ENCODE measurements at regions not wholly inside any gene's neighbourhood (a gene's known extent, or its start where the extent isn't known, plus 50 kb on each side); places are given as distances from the start of the nearest gene placed in this dataset.

- H3K36me3 Mint-ChIP-seq (ENCODE audit: low read depth), result no peaks in the 10 kb centered on the region
- Histone ChIP-seq H3K27me3 (ENCODE audit: insufficient read depth) (no peaks in the 10 kb centered on the region), H4K20me1 (replicated peaks; ENCODE audit: insufficient read depth) (no peaks in the 10 kb centered on the region), H3K4me3 (no peak overlapping the region), H3K79me2 (replicated peaks; ENCODE audit: insufficient read depth) (no peaks in the 10 kb centered on the region), H3K36me3 (ENCODE audit: insufficient read depth) (no peaks in the 10 kb centered on the region), H3K4me2 (no peak overlapping the region), H2AFZ (no peak overlapping the region), H3K27ac (ENCODE audit: low read depth) (no peak overlapping the region), H3K4me1 (ENCODE audit: insufficient read depth) (peaks cover 10% of the 10 kb centered on the region), H3F3A (replicated peaks; ENCODE audit: low read depth) (no peaks in the 10 kb centered on the region), H3K9me2 (ENCODE audit: insufficient read depth) (no peaks in the 10 kb centered on the region)
- no peak overlapping the region for H3K4me3 Mint-ChIP-seq
- DNase-seq (ENCODE audit: low spot score), result no peak
- TF ChIP-seq, protein P1, sequence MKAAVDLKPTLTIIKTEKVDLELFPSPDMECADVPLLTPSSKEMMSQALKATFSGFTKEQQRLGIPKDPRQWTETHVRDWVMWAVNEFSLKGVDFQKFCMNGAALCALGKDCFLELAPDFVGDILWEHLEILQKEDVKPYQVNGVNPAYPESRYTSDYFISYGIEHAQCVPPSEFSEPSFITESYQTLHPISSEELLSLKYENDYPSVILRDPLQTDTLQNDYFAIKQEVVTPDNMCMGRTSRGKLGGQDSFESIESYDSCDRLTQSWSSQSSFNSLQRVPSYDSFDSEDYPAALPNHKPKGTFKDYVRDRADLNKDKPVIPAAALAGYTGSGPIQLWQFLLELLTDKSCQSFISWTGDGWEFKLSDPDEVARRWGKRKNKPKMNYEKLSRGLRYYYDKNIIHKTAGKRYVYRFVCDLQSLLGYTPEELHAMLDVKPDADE (IDR thresholded peaks at IDR 0.05), result no peak
- TF ChIP-seq EZH2phosphoT487 (IDR thresholded peaks at IDR 0.05; ENCODE audit: unreplicated experiment) (no peak), ZNF331 (CRISPR knock-in tag; IDR thresholded peaks at IDR 0.05; ENCODE audit: low read depth) (no peak), NANOG (IDR thresholded peaks at IDR 0.05; ENCODE audit: borderline replicate concordance) (no peak)
- TF ChIP-seq, protein P2, sequence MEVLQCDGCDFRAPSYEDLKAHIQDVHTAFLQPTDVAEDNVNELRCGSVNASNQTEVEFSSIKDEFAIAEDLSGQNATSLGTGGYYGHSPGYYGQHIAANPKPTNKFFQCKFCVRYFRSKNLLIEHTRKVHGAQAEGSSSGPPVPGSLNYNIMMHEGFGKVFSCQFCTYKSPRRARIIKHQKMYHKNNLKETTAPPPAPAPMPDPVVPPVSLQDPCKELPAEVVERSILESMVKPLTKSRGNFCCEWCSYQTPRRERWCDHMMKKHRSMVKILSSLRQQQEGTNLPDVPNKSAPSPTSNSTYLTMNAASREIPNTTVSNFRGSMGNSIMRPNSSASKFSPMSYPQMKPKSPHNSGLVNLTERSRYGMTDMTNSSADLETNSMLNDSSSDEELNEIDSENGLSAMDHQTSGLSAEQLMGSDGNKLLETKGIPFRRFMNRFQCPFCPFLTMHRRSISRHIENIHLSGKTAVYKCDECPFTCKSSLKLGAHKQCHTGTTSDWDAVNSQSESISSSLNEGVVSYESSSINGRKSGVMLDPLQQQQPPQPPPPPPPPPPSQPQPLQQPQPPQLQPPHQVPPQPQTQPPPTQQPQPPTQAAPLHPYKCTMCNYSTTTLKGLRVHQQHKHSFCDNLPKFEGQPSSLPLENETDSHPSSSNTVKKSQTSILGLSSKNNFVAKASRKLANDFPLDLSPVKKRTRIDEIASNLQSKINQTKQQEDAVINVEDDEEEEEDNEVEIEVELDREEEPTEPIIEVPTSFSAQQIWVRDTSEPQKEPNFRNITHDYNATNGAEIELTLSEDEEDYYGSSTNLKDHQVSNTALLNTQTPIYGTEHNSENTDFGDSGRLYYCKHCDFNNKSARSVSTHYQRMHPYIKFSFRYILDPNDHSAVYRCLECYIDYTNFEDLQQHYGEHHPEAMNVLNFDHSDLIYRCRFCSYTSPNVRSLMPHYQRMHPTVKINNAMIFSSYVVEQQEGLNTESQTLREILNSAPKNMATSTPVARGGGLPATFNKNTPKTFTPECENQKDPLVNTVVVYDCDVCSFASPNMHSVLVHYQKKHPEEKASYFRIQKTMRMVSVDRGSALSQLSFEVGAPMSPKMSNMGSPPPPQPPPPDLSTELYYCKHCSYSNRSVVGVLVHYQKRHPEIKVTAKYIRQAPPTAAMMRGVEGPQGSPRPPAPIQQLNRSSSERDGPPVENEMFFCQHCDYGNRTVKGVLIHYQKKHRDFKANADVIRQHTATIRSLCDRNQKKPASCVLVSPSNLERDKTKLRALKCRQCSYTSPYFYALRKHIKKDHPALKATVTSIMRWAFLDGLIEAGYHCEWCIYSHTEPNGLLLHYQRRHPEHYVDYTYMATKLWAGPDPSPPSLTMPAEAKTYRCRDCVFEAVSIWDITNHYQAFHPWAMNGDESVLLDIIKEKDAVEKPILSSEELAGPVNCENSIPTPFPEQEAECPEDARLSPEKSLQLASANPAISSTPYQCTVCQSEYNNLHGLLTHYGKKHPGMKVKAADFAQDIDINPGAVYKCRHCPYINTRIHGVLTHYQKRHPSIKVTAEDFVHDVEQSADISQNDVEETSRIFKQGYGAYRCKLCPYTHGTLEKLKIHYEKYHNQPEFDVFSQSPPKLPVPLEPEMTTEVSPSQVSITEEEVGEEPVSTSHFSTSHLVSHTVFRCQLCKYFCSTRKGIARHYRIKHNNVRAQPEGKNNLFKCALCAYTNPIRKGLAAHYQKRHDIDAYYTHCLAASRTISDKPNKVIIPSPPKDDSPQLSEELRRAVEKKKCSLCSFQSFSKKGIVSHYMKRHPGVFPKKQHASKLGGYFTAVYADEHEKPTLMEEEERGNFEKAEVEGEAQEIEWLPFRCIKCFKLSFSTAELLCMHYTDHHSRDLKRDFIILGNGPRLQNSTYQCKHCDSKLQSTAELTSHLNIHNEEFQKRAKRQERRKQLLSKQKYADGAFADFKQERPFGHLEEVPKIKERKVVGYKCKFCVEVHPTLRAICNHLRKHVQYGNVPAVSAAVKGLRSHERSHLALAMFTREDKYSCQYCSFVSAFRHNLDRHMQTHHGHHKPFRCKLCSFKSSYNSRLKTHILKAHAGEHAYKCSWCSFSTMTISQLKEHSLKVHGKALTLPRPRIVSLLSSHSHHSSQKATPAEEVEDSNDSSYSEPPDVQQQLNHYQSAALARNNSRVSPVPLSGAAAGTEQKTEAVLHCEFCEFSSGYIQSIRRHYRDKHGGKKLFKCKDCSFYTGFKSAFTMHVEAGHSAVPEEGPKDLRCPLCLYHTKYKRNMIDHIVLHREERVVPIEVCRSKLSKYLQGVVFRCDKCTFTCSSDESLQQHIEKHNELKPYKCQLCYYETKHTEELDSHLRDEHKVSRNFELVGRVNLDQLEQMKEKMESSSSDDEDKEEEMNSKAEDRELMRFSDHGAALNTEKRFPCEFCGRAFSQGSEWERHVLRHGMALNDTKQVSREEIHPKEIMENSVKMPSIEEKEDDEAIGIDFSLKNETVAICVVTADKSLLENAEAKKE (CRISPR knock-in tag; IDR thresholded peaks at IDR 0.05), result no peak
- no peak for ATAC-seq
- H3K27ac Mint-ChIP-seq, result no peak overlapping the region
- peaks cover 3% of the 10 kb centered on the region for H3K27me3 Mint-ChIP-seq (ENCODE audit: insufficient read depth, low read depth, poor library complexity)
- H3K9me3 Mint-ChIP-seq, result no peaks in the 10 kb centered on the region
- H3K4me1 Mint-ChIP-seq, result peaks cover 13% of the 10 kb centered on the region
Observed at GRCh38 chr3:159727506-159727905, 261.1 kb upstream of the IL12A start.

GRCh38 chr3:159731254-159731653, 257.4 kb upstream of the IL12A start:
- no peak overlapping the region for H3K27ac ChIP-seq (ENCODE audit: low read depth)
- no peaks in the 10 kb centered on the region for H3K9me2 ChIP-seq (ENCODE audit: insufficient read depth)
- DNase-seq (ENCODE audit: low spot score) (no peak), ATAC-seq (peak; percentile 23)
- peak overlapping the region; percentile 44 for H2AFZ ChIP-seq
- Mint-ChIP-seq H3K4me1 (peaks cover 28% of the 10 kb centered on the region), H3K27me3 (ENCODE audit: insufficient read depth, low read depth, poor library complexity) (peaks cover 3% of the 10 kb centered on the region), H3K4me3 (no peak overlapping the region), H3K9me3 (no peaks in the 10 kb centered on the region), H3K27ac (peak overlapping the region; percentile 36; the same call in 1 of the 2 replicates), H3K36me3 (ENCODE audit: low read depth) (no peaks in the 10 kb centered on the region)
- no peaks in the 10 kb centered on the region for H3K79me2 ChIP-seq (replicated peaks; ENCODE audit: insufficient read depth)
- H3K4me1 ChIP-seq (ENCODE audit: insufficient read depth), result peaks cover 24% of the 10 kb centered on the region
- H3K4me2 ChIP-seq, result 0 out of 2 replicates have a peak overlapping the region, but pooled peaks have one; percentile 69
- no peaks in the 10 kb centered on the region for H3K27me3 ChIP-seq (ENCODE audit: insufficient read depth)
- no peaks in the 10 kb centered on the region for H3K36me3 ChIP-seq (ENCODE audit: insufficient read depth)
- H3K4me3 ChIP-seq, result no peak overlapping the region
- H4K20me1 ChIP-seq (replicated peaks; ENCODE audit: insufficient read depth), result no peaks in the 10 kb centered on the region
- no peaks in the 10 kb centered on the region for H3F3A ChIP-seq (replicated peaks; ENCODE audit: low read depth)
- TF ChIP-seq EZH2phosphoT487 (IDR thresholded peaks at IDR 0.05; ENCODE audit: unreplicated experiment), result no peak
- TF ChIP-seq, protein P3, sequence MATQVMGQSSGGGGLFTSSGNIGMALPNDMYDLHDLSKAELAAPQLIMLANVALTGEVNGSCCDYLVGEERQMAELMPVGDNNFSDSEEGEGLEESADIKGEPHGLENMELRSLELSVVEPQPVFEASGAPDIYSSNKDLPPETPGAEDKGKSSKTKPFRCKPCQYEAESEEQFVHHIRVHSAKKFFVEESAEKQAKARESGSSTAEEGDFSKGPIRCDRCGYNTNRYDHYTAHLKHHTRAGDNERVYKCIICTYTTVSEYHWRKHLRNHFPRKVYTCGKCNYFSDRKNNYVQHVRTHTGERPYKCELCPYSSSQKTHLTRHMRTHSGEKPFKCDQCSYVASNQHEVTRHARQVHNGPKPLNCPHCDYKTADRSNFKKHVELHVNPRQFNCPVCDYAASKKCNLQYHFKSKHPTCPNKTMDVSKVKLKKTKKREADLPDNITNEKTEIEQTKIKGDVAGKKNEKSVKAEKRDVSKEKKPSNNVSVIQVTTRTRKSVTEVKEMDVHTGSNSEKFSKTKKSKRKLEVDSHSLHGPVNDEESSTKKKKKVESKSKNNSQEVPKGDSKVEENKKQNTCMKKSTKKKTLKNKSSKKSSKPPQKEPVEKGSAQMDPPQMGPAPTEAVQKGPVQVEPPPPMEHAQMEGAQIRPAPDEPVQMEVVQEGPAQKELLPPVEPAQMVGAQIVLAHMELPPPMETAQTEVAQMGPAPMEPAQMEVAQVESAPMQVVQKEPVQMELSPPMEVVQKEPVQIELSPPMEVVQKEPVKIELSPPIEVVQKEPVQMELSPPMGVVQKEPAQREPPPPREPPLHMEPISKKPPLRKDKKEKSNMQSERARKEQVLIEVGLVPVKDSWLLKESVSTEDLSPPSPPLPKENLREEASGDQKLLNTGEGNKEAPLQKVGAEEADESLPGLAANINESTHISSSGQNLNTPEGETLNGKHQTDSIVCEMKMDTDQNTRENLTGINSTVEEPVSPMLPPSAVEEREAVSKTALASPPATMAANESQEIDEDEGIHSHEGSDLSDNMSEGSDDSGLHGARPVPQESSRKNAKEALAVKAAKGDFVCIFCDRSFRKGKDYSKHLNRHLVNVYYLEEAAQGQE (IDR thresholded peaks at IDR 0.05; ENCODE audit: unreplicated experiment), result no peak
